IMR-90 (cell line): ENCODE measurements at regions not wholly inside any gene's neighbourhood (a gene's known extent, or its start where the extent isn't known, plus 50 kb on each side); places are given as distances from the start of the nearest gene placed in this dataset.

Experiments
- ATAC-seq: fragments of 200-7000 bp; cut with Tn5 transposase; 2 replicates; pipeline ENCODE4 v1.9.1; 2020; ENCODE audit warnings: low read depth, mild to moderate bottlenecking, moderate library complexity
- BruUV-seq: library from RNA; stranded (reverse); fragments of 400-500 nt; replicated peaks from 2 replicates; lab custom pipeline; 2021; lab: Mats Ljungman, UMichigan
- CTCF ChIA-PET: fragments of 300-600 bp; formaldehyde crosslinking; extraction: SDS; loops from one replicate; lab custom pipeline; 2021; ENCODE audit warnings: antibody characterized with exemption; lab: Yijun Ruan, JAX
- POLR2A ChIA-PET: fragments of 300-600 bp; sonication (Branson Sonifier 250); formaldehyde crosslinking; loops from one replicate; lab custom pipeline; 2022; ENCODE audit warnings: antibody characterized with exemption; ENCODE audit not compliant: unreplicated experiment; lab: Charles Lee
- DNase-seq: peaks from one replicate; pipeline ENCODE4 v3.0.0; 2013
- H2AFZ ChIP-seq: replicated peaks from 2 replicates; pipeline ENCODE3; 2013; ENCODE audit warnings: low read length, mild to moderate bottlenecking; ENCODE audit not compliant: poor library complexity
- H2AK5ac ChIP-seq: 2 replicates; pipeline ENCODE4 v1.6.1; 2013; ENCODE audit warnings: low read depth, low read length, inconsistent platforms
- H2AK9ac ChIP-seq: replicated peaks from 2 replicates; pipeline ENCODE3; 2013; ENCODE audit warnings: mild to moderate bottlenecking, low read depth, low read length, moderate library complexity; ENCODE audit not compliant: poor library complexity
- H2BK120ac ChIP-seq: 2 replicates; pipeline ENCODE4 v1.6.1; 2013; ENCODE audit warnings: low read depth, low read length, inconsistent platforms
- H2BK15ac ChIP-seq: 3 replicates; pipeline ENCODE4 v1.6.1; 2013; ENCODE audit warnings: low read depth, low read length, inconsistent platforms
- H2BK20ac ChIP-seq: 2 replicates; pipeline ENCODE4 v1.6.1; 2013; ENCODE audit warnings: low read depth, mild to moderate bottlenecking, inconsistent platforms, low read length, moderate library complexity
- H2BK5ac ChIP-seq: 2 replicates; pipeline ENCODE4 v1.6.1; 2013; ENCODE audit warnings: mild to moderate bottlenecking, low read depth, low read length, inconsistent platforms; ENCODE audit not compliant: poor library complexity, severe bottlenecking
- H3K14ac ChIP-seq: replicated peaks from 2 replicates; pipeline ENCODE4 v1.6.1; 2013; ENCODE audit warnings: low read depth, low read length, inconsistent platforms
- H3K18ac ChIP-seq: 2 replicates; pipeline ENCODE4 v1.6.1; 2013; ENCODE audit warnings: low read depth, low read length, control low read depth
- H3K23ac ChIP-seq: 2 replicates; pipeline ENCODE4 v1.6.1; 2013; ENCODE audit warnings: low read depth, low read length, inconsistent platforms
- H3K27ac ChIP-seq: 2 replicates; pipeline ENCODE4 v1.5.1; 2013; ENCODE audit warnings: mild to moderate bottlenecking, control low read depth, low read length; ENCODE audit not compliant: insufficient read depth
- H3K27me3 ChIP-seq: 2 replicates; pipeline ENCODE4 v1.6.1; 2013; ENCODE audit warnings: low read length; ENCODE audit not compliant: control insufficient read depth, insufficient read depth
- H3K36me3 ChIP-seq: 2 replicates; pipeline ENCODE4 v1.6.1; 2013; ENCODE audit warnings: low read length, mixed read lengths; ENCODE audit not compliant: control insufficient read depth, insufficient read depth
- H3K4ac ChIP-seq: 2 replicates; pipeline ENCODE4 v1.6.1; 2013; ENCODE audit warnings: low read depth, low read length, inconsistent platforms
- H3K4me1 ChIP-seq: 2 replicates; pipeline ENCODE4 v1.6.1; 2013; ENCODE audit warnings: low read length, mixed read lengths; ENCODE audit not compliant: control insufficient read depth, insufficient read depth
- H3K4me2 ChIP-seq: 2 replicates; pipeline ENCODE4 v1.6.1; 2013; ENCODE audit warnings: low read depth, mild to moderate bottlenecking, control low read depth, low read length, moderate library complexity
- H3K4me3 ChIP-seq: 2 replicates; pipeline ENCODE4 v1.5.1; 2013; ENCODE audit warnings: low read depth, mild to moderate bottlenecking, control low read depth, low read length, moderate library complexity; ENCODE audit not compliant: insufficient read depth
- H3K56ac ChIP-seq: 2 replicates; pipeline ENCODE4 v1.6.1; 2013; ENCODE audit warnings: low read length, inconsistent platforms; ENCODE audit not compliant: insufficient read depth; ENCODE audit errors: extremely low read depth
- H3K79me1 ChIP-seq, 2 experiments: 2 replicates each; pipeline ENCODE4 v1.6.1; 2013; ENCODE audit warnings: low read length in 2 of 2, inconsistent platforms in 1 of 2, low read depth in 1 of 2
- H3K9ac ChIP-seq: 2 replicates; pipeline ENCODE4 v1.6.1; 2013; ENCODE audit warnings: low read depth, low read length, control low read depth
- H3K9me1 ChIP-seq: 2 replicates; pipeline ENCODE4 v1.6.1; 2013; ENCODE audit warnings: low read length, inconsistent platforms; ENCODE audit not compliant: insufficient read depth
- H3K9me3 ChIP-seq: 2 replicates; pipeline ENCODE4 v1.6.1; 2013; ENCODE audit warnings: low read length; ENCODE audit not compliant: control insufficient read depth, insufficient read depth
- H4K20me1 ChIP-seq: 2 replicates; pipeline ENCODE4 v1.6.1; 2013; ENCODE audit warnings: low read length, inconsistent platforms; ENCODE audit not compliant: insufficient read depth
- H4K5ac ChIP-seq: 2 replicates; pipeline ENCODE4 v1.6.1; 2013; ENCODE audit warnings: mild to moderate bottlenecking, low read depth, low read length, control low read depth
- H4K8ac ChIP-seq, 2 experiments: 2 replicates each; pipeline ENCODE4 v1.6.1; 2013; ENCODE audit warnings: low read depth in 2 of 2, low read length in 2 of 2, control low read depth in 1 of 2, inconsistent platforms in 1 of 2
- H4K91ac ChIP-seq: 2 replicates; pipeline ENCODE4 v1.6.1; 2013; ENCODE audit warnings: low read depth, low read length, inconsistent platforms; ENCODE audit not compliant: insufficient read depth
- BHLHE40 ChIP-seq: fragments of 150-350 bp; IDR thresholded peaks from 2 replicates; pipeline ENCODE4 v1.6.1; 2016; ENCODE audit warnings: mild to moderate bottlenecking, low read depth, low read length
- CEBPB ChIP-seq: IDR thresholded peaks from 2 replicates; pipeline ENCODE4 v1.6.1; 2012; ENCODE audit warnings: low read depth, low read length, improper control_type of control experiment
- CHD1 ChIP-seq: IDR thresholded peaks from 2 replicates; pipeline ENCODE4 v1.6.1; 2012; ENCODE audit warnings: low read depth, low read length, improper control_type of control experiment
- CTCF ChIP-seq: conservative IDR thresholded peaks from 2 replicates; pipeline ENCODE4 v1.5.1; 2012; ENCODE audit warnings: mild to moderate bottlenecking, low read depth, low read length, improper control_type of control experiment
- FOS ChIP-seq: fragments of 150-350 bp; IDR thresholded peaks from 2 replicates; pipeline ENCODE4 v1.6.1; 2016; ENCODE audit warnings: low read depth, low read length
- MAFK ChIP-seq: IDR thresholded peaks from 2 replicates; pipeline ENCODE4 v1.6.1; 2012; ENCODE audit warnings: low read depth, low read length, improper control_type of control experiment
- MAZ ChIP-seq: IDR thresholded peaks from 2 replicates; pipeline ENCODE4 v1.6.1; 2012; ENCODE audit warnings: low read depth, mild to moderate bottlenecking, low read length, improper control_type of control experiment, moderate library complexity, borderline replicate concordance
- MXI1 ChIP-seq: IDR thresholded peaks from 2 replicates; pipeline ENCODE4 v1.6.1; 2012; ENCODE audit warnings: low read depth, mild to moderate bottlenecking, low read length, moderate library complexity, borderline replicate concordance
- NFE2L2 ChIP-seq: fragments of 150-350 bp; IDR thresholded peaks from 2 replicates; pipeline ENCODE4 v1.6.1; 2016; ENCODE audit warnings: low read depth, mild to moderate bottlenecking, low read length
- POLR2A ChIP-seq: IDR thresholded peaks from 2 replicates; pipeline ENCODE4 v1.6.1; 2012; ENCODE audit warnings: mild to moderate bottlenecking, low read depth, low read length
- RAD21 ChIP-seq: IDR thresholded peaks from 2 replicates; pipeline ENCODE4 v1.6.1; 2012; ENCODE audit warnings: low read length, improper control_type of control experiment
- RCOR1 ChIP-seq: IDR thresholded peaks from 2 replicates; pipeline ENCODE4 v1.6.1; 2012; ENCODE audit warnings: mild to moderate bottlenecking, low read length, improper control_type of control experiment; ENCODE audit not compliant: insufficient replicate concordance
- SMC3 ChIP-seq: fragments of 150-350 bp; IDR thresholded peaks from 2 replicates; pipeline ENCODE4 v1.6.1; 2016; ENCODE audit warnings: low read depth, mild to moderate bottlenecking, antibody characterized with exemption, low read length, moderate library complexity
- USF2 ChIP-seq: fragments of 150-350 bp; IDR thresholded peaks from 2 replicates; pipeline ENCODE4 v1.6.1; 2017; ENCODE audit warnings: mild to moderate bottlenecking, antibody characterized with exemption, low read length, low read depth
- WGBS, 2 experiments: methylation state at CpG; one replicate each; pipeline versions ENCODE4 v1.1.5 to v1.1.7; 2013; ENCODE audit warnings: missing lambda C conversion rate in 2 of 2; ENCODE audit not compliant: insufficient read length in 1 of 2; ENCODE audit errors: extremely low coverage in 2 of 2; 5-methylcytosine and 5-hydroxymethylcytosine counted together
- dilution Hi-C: fragments of 300-500 bp; cut with HindIII; formaldehyde crosslinking; loops from one replicate; pipeline ENCODE4 v1.14.3; 2018; ENCODE audit warnings: low sequenced_read_pairs; ENCODE audit not compliant: unreplicated experiment
- in situ Hi-C: fragments of 300-500 bp; cut with MboI; formaldehyde crosslinking; loops from 3 replicates; pipeline ENCODE4 v1.14.3; 2019; ENCODE audit warnings: low sequenced_read_pairs, inconsistent platforms, mixed read lengths
- intact Hi-C: fragments of 100-400 bp; cut with micrococcal nuclease; formaldehyde crosslinking; loops from 2 replicates; pipeline ENCODE4 v1.10.0; 2022
- TF ChIP-seq, protein P1 (sequence below): fragments of 150-350 bp; IDR thresholded peaks from 2 replicates; pipeline ENCODE4 v1.6.1; 2016; ENCODE audit warnings: low read depth, mild to moderate bottlenecking, low read length, moderate library complexity, borderline replicate concordance

- no TSS peak for BruUV-seq
- in situ Hi-C loops (no loop called here), dilution Hi-C loops (no loop called here), intact Hi-C loops (no loop called here)
- Histone ChIP-seq H2AK9ac (peak overlapping the region; percentile 81), H3K18ac (peak overlapping the region; percentile 41), H3K36me3 (no peaks in the 10 kb centered on the region), H3K4me3 (no peak overlapping the region), H3K27ac (no peak overlapping the region), H3K56ac (no peak overlapping the region), H2BK15ac (peak overlapping the region; percentile 96), H3K9ac (no peak overlapping the region), H2BK5ac (no peak overlapping the region), H3K4ac (peak overlapping the region; percentile 96), H3K79me1 (no peaks in the 10 kb centered on the region; a peak in 1 of 4 replicates), H3K9me3 (no peaks in the 10 kb centered on the region), H3K23ac (peak overlapping the region; percentile 58; the same call in 1 of the 2 replicates), H2BK120ac (peak overlapping the region; percentile 96), H3K27me3 (no peaks in the 10 kb centered on the region), H4K91ac (peak overlapping the region; percentile 17; the same call in 1 of the 2 replicates), H3K4me1 (peaks cover 14% of the 10 kb centered on the region), H2AK5ac (peak overlapping the region; percentile 94), H3K14ac (peak overlapping the region; percentile 93), H4K20me1 (no peaks in the 10 kb centered on the region), H2AFZ (peak overlapping the region; percentile 82), H2BK20ac (peak overlapping the region; percentile 95), H3K9me1 (peaks cover 16% of the 10 kb centered on the region), H4K8ac (peak overlapping the region in 1 of 2 experiments; percentile 93; a peak in 2 of 4 replicates), H4K5ac (peak overlapping the region; percentile 61; the same call in 1 of the 2 replicates), H3K4me2 (no peak overlapping the region)
- ChIA-PET POLR2A (interaction anchor here (1.2 kb wide), 1 partner anchor 11 kb away, joined by 4 read pairs; no protein-coding TSS in a partner anchor), CTCF (no interaction called here)
- TF ChIP-seq CHD1: no peak
- TF ChIP-seq MAFK: no peak
- no peak for TF ChIP-seq POLR2A
- no peak for TF ChIP-seq RAD21
- no peak for TF ChIP-seq RCOR1
- TF ChIP-seq CEBPB: no peak
- TF ChIP-seq MAZ: no peak
- no peak for TF ChIP-seq BHLHE40
- no peak for TF ChIP-seq CTCF
- no peak for TF ChIP-seq SMC3
- TF ChIP-seq MXI1: no peak
- TF ChIP-seq USF2: no peak
- TF ChIP-seq, protein P1, sequence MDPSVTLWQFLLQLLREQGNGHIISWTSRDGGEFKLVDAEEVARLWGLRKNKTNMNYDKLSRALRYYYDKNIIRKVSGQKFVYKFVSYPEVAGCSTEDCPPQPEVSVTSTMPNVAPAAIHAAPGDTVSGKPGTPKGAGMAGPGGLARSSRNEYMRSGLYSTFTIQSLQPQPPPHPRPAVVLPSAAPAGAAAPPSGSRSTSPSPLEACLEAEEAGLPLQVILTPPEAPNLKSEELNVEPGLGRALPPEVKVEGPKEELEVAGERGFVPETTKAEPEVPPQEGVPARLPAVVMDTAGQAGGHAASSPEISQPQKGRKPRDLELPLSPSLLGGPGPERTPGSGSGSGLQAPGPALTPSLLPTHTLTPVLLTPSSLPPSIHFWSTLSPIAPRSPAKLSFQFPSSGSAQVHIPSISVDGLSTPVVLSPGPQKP: no peak
- TF ChIP-seq FOS: no peak
- no peak for TF ChIP-seq NFE2L2
- ATAC-seq (no peak), DNase-seq (peak; percentile 47)
- WGBS, 2 experiments: 83% methylated on average over 3 of the region's 6 CpGs; no CpG with 5 or more reads in 1 of the 2 experiments
Measured at GRCh38 chr1:224544346-224545110, 71.6 kb upstream of the CNIH3 start.
